ENCODE measurements at regions not wholly inside any gene's neighbourhood (a gene's known extent, or its start where the extent isn't known, plus 50 kb on each side); places are given as distances from the start of the nearest gene placed in this dataset.

DNA sequence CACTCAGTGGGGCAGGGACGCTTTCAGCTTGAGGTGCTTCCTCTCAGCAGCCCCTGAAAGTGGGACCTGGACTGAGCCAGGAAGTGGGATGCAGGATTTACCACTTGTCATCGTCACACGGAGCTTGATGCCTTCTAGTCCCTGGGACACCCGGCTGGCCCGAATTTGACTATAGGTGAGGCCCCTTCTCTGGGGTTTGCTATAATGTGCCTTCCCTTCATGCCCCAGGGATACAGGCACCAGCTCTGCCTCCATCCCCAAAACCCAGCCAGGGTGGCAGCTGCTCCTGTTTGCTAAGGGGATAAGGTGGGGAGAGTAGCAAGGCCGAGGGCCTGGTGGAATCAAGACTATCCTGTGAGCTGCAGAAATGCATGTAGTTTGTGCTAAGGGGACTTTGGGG is 235.0 kb downstream of the GLRX3 start:
- no peak for DNase-seq (ENCODE audit: low read depth)

DNA sequence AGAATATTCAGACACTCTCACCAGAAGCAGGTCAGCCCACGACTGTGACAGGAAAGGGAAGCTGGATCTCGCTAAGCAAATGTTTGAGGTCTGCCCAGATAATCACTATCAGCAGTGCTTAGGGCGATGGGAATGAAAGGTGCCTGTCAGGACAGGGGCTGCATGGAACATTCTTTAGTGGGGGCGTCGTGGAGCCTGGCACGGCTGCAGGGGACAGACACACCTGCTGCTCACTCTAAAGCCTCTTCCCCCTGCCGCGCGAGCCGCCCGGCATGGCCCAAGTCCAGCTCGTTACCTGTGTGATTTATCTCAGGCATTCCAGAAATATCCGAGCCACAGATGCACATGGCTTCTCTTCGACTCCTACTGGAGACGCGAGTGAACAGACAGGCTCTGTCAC is 235.5 kb downstream of the GLRX3 start:
- no peak for DNase-seq (ENCODE audit: low read depth)

DNA sequence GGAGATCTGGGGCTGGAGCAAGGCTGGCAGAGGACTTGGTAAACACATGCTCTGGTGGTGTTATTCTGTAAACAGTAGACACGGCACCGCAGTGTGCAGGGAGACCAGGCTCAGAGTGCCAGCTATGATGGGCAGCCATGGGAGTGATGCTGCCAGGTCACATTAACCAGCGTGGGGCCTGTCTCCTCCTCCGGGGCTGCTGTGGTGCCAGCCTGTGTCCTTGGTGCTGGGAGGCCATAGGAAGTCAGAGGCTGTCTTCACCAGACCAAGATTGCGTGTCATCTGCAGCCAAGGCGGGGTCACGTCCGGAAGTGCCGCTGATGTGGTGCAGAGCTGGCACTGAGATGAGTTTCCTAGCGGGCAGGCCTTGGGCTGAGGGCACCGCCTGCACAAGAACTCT is 236.0 kb downstream of the GLRX3 start:
- no peak for DNase-seq (ENCODE audit: low read depth)

DNA sequence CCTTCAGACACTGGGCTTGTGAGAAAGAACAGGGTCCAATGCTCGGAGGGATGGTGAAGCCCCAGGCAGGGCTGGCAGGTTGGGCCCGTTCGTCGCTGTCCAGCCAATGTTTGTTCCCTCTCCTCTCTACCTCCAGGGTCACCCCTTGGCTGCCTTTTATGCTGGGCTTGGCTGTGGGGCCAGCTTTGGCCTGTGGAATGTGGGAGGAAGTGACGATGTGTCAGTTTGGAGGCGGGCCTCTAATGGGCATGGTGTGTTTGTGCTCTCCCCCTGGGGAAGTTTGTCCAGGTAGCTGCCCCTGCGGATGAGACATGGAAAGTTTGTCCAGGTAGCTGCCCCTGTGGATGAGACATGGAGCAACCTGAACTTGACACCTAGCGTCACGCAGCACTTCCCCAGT is 236.7 kb downstream of the GLRX3 start:
- DNase-seq (ENCODE audit: low read depth) = no peak

DNA sequence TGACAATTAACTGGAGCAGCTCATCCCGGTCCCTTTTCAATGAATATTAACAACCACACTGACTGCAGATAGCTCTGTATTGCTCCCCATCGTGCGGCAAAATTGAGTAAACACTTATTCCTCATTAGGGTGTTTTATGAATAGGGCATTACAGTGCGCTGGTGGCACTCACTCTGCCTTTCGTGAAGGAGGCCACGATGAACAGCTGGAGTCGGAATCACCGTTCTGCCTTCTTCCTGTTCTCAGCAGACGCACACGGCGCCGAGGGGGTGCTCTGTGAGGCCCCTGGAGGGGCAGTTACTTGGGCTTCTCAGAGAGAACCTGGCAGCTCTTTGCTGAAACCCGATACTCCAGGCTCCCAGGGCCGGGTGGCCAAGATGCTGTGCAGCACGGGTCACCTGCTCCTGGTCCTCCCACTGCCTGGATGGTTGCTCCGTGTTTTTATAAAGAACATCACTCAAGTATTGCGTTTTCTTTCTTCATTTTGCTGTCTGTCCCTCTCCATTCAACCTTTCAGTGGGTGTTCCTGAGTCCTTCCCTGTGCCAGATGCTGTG is 241.9 kb downstream of the GLRX3 start:
- DNase-seq (ENCODE audit: low read depth) = no peak

DNA sequence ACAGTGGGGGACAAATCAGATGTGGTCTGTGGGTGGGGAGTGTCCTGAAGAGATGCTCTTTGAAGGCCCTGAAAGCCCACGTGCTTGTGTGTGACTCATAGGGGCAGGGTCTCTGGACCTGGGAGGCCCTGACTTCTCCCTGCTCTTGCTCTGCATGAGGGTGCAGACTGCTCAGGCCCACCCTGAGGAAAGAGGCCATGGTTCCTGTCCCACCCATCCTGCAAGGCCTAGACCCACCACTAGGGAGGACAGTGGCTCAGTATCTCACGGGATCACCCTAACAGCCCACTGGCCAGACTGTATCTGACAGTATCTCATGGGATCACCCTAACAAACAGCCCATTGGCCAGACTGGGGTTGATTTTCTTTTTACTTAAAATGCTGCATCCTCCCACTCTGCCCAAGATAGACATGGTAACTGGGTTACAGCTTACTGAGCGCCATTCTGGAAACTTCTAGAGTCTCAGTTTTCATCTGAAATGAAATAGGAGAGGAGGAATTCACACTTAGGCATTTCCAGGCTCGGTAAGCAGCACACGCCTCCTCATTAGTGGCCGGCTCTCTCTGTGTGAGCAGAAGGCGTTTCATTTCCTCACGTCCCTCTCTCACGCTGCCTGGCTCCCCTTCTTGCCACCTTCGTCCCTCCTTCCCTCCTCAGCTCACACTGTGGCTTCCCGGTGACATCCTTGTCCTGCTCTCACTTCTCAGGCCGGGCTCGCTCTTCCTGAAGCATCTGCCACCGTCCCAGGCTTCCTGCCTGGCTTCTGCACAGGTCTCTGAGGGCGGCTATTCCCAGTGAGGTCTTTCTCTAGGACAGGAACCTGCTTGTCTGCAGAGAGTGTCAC is 242.6 kb downstream of the GLRX3 start:
- no peak for DNase-seq (ENCODE audit: low read depth)

DNA sequence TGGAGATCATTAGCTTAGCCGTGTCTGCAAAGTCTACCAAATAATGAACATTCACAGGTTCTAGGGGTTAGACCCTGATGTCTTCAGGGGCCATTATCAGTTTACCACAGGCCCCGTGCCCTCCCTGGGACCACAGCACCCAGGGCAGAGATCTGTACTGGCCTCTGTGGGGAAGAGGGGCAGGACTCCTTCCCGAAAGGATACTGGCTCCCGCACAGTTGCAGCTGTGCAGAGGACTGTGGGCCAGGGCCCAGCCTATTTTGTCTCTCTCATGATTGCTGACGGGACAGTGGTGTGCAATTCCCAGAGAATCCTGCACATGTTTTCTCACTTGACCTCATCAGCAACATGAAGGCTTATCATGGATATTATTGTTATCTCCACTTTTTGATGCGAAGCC is 243.9 kb downstream of the GLRX3 start:
- no peak for DNase-seq (ENCODE audit: low read depth)

DNA sequence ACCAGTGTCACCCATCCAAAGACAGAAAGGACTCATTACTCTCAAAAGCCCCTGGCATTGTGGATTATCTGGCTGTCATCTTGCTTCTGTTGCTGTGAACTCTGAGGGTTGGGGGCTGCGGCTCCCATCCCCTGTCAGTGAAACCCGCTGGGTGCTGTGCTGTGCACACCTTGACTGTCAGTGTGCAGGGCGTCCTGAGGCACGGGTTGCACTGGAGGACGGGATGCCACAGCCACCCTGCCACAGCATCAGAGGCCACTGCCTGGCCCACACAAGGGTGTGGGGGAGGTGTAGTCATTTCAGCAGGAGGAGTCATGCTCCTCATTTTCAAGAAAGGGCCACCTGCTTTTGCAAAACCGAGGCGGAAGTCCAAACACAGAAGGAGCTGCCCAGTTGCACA is 245.8 kb downstream of the GLRX3 start:
- DNase-seq (ENCODE audit: low read depth) = no peak

DNA sequence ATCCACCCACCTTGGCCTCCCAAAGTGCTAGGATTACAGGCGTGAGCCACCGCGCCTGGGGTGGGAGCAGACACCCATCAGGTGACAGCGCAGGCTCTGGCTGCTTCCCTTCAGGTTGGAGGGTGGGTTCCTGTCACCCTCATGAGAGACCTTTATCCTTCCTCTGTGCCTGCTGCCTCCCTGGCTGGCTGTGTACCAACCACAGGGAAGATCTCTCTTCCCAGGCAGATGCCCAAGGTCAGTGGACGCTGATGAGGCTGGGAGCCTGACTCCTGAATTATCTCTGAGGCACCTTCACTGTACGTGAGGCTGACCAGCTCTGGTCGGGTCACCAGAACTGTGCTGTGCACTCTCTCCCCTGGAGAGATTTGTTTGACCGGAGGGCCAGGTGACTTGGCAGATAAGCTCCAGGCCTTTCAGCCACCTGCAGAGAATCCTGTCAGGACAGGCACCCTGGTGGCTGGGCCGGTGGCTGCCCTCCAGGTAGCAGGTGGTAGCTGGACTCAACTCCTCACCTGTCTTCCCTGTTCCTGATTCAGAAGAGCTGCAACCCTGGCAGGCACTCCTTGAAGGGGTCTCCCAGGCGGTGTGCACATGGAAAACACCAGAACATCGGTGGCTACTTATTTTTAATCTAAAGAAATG is 251.9 kb downstream of the GLRX3 start:
- DNase-seq (ENCODE audit: low read depth) = no peak

DNA sequence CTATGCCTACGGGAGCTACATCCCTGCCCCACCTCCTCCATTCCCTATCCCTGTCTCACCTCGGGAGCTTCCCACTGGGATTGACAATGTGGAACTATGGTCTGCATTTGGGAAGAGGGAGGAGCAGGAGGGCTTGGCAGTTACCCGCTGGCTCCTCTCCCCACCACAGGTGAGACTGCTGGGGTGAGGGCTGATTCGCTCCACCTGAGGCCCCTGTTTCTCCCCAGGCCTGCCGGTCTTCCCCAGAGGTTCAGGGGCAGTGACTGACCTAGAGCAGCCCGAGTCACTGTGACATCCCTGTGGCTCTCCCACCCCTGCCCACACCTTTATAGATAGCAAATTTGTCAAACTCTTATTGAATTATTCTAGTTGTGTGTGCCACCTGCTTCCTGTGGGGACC is 252.6 kb downstream of the GLRX3 start:
- DNase-seq (ENCODE audit: low read depth) = no peak

DNA sequence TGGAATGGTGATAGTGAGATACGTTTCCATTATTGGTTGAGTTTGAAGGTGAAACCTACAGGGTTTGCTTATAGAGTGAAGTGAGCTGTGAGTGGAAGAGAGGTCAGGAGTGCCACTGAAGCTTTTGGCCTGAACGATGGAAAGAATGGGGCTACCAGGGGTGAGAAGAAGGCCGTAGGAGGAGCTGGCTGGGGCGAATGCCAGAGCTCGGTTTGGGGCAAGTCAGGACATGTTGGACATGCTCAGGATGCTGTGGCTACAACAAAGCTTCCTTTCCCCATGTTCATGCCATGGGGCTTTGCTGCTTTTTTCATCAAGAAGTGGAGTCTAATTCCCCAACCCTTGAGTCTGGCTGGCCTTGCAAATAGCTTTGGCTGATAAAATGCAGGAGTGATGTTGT is 253.7 kb downstream of the GLRX3 start:
- DNase-seq (ENCODE audit: low read depth) = no peak

DNA sequence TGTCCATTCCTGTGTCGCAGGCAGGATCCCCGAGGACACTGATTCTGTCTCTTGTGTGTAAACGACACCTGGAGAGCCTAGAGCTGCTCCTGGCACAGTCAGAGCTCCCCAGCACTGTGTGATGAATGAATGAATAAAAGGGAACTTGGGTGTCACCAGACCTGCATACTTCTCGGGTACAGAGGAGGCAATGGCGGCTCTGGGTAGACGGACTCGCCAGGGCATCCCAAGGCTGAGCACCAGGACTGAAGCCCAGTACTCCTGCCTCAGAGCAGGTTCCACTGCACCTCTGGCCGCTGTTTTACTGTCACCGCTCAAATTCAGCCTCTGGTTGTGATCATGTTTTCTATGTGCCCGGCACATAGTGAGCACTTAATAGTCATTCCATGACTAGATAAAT is 255.8 kb downstream of the GLRX3 start:
- DNase-seq (ENCODE audit: low read depth) = no peak

DNA sequence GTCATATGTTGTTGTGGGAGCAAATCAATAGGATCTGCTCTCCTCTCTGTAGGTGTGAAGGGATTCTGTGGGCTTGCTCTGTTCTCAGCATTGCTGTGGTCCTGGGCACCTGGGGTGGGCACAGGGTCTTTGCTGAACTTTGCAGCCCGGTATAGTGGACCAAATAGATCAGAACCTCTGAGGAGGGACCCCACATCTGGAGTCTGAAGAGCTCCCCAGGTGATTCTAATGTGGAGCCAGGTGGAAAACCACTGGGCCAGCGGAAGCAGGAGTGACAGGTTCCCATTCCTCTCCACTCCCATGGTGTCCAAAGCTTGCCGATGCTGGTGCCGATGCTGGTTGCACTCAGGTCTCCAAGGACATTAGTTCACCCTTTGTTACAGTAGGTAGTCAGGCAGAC is 257.2 kb downstream of the GLRX3 start:
- DNase-seq (ENCODE audit: low read depth) = no peak

DNA sequence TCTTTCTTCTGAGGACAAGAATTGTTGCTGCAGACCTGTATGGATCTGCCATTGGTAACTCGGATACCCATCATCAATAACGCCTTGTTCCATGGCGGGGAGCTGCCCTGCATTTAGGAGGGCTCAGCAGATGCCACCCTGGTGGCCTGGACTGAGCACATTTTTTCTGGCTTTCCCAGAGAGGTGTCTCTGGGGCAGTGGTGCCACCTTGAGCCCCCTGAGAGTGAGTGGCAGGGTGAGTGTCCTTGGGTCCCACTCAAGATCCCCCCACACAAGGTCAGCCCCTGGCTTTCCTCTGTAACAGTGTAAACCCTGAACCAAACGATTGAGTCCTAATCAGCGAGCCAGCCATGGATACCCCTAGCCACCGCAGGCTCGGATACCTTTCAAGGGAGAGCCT is 258.6 kb downstream of the GLRX3 start:
- no peak for DNase-seq (ENCODE audit: low read depth)

DNA sequence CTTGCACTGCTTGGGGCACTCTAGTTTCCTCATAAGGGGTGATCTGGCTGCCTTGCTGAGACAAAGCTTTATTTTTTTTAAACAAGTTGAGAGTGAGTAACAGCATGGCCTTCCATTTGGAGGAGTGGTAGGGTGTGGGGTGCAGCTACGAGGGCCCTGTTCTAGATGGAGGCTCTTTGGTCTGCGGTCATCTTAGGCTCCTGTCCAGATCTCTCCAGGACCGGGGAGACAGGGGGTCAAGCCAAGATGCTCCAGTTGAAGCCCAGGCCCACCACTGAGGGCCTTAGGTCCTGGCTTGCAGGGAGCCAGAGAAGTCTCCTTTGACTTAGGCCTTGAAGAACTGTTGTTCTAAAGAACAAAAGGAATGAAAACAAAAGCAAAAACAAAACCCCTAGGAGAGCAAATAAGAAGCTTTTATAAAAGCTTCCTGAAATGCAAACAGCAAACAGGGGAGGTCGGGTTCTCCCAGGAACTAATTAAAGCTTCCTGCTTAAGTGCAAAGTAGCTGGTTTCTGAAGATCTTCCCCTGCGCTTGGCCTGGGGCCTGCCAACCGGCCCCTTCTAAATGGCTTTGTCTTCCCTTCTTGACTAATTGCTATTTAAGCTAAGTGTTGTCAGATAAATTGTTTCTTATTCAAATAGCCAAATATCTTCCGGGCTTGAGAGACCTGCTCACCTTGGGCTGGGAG is 259.2 kb downstream of the GLRX3 start:
- no peak for DNase-seq (ENCODE audit: low read depth)

DNA sequence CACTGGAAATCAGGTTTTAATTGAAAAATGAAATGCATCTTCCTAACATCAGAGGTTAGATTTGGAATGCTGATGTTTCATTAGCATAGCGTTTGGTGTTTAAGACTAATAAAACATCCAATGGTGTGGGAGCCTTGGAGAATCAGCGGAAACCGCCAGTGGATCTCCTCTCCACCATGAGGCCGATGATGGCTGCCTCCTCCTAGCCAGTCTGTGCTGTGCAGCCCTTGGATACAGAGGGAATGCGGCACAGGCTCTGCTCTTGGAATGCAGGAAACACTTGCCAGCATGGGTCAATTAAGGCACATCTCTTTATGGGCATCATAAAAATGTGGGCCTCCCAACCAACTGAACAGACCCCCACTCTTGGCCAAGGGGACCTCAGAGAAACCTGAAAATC is 259.9 kb downstream of the GLRX3 start:
- DNase-seq (ENCODE audit: low read depth) = no peak

DNA sequence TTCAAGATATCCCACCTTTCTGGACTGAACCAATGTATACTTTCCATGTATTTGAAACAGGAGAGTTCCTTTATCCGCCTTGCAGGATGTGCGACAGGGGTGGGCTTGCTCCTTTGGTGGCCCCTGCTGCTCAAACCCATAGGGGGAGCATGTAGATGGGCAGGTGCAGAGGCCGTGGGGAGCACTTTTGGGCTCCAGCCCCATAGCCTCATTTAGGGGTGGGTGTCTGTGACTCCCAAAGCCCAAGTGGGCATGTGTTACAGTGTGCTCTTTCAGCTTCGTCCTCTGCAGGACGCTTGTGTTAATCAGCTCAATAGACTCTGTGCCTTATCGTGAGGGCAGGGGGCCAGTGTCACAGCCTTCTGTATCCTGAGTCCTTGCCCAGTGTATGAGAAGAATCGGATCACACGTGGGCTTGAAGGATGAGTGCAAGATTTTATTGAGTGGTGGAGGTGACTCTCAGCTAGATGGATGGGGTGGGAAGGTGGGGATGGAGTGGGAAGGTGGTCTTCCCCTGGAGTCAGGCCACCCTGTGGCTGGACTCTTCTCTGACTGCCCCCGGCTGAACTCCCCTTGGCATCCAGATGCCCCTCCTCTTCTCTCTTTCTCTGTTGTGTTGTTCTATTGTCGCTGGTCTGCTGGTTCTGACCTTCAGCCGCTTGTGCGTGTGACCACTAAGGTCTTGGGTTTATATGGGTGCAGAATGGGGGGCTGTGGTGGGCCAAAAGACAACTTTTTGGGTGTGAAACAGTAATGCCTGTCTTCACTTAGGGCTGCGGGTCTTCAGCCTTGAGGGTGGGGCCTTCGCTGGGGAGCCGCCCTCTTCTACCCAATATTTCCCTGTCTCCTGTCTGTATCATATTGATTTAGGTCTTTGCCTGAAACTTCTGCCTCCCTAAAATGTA is 262.2 kb downstream of the GLRX3 start:
- no peak for DNase-seq (ENCODE audit: low read depth)

DNA sequence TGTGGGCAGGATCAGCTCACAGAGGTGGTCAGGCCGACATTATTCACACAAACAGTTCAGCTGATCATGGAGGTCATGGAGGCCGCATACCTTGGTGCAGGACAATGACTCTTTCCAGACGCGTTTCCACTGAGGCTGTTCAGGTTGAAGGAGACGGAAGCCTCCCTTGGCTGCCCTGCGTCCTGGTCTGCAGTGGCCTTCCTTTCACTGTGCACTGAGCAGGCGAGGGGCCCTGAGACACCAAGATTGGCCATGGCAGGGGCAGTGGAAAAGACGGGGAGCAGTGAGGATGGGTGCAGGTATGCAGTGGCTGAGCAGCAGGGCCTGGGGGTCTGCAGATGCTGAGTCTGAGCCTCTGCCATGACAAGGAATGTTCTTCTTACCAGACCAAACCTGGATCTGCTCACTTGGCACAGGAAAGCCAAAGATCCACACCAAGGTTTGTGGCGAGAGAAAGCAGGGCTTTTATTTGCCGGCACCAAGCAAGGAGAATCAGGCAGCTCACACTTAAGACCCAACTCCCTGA is 263.3 kb downstream of the GLRX3 start:
- DNase-seq (ENCODE audit: low read depth) = no peak

DNA sequence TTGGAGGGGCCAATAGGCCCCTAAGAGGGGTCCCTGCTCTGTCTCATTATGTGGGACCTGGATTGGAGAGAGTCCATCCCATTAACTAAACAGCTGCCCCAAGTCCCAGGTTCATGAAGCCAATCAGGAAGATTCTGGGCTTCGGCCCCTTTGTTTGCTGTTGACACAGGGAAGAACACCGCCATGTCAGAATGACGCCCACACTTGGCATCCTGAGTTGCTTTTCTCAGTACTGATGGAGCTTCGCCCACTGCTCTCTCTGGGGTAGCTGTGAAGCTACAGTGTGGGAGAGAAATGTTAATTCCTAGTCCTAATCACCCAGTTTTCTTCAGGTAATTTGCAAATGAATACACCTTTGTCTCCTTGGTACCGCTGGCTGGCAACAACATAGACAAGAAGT is 264.7 kb downstream of the GLRX3 start:
- no peak for DNase-seq (ENCODE audit: low read depth)

DNA sequence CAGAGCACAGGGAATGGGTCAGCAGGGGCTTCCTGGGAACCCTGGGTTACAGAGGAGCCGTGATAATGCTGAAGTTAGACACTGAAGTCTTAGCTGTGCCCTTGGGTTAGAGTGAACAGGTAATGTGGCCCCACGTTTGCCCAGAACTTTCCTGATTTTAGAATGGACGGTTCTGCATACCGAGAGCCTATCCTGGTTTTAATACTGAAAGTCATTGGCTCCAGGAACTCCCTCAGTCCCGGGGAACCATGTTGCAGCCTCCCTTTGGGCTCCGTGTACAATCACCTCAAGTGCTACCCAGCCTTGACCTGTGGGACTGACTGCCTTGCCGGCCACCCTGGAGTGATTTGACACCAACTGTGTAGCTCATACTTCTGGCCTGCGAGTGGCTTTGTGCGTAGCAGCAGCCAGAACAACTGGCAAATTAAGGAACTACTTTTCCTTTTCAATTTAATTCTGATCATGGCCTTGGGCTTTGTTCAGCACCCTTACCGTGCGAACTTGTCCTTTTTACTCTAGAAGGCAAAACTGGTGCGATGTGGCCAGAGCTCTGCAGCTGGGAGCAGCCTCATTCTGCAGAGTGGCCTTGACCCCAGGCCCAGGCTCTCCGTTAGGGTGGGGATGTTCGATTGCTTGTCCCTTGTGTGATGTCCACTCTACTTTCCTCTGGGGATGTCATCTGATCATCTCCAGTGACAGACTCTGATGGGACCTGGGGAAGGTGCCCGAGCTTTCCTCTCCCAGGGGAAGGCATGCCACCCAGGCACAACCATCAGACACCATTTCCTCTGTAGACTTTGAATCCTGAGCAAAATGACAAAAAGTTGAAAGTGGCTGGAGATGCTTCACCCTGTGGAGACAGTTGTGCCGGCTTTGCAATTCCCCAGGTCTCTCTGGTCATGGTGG is 265.9 kb downstream of the GLRX3 start:
- no peak for DNase-seq (ENCODE audit: low read depth)
